NCI-H2196 (cell line): ENCODE measurements at regions not wholly inside any gene's neighbourhood (a gene's known extent, or its start where the extent isn't known, plus 50 kb on each side); places are given as distances from the start of the nearest gene placed in this dataset.
"Not testable (repeated sequence)": the region's sequence is repeated elsewhere in the genome, so short reads cannot be mapped to it uniquely, and the experiment has no call there.

ENCODE experiments used
- DNase-seq: peaks from one replicate; lab custom pipeline; 2025; ENCODE audit not compliant: unreplicated experiment; lab: John Stamatoyannopoulos, UW

- no peak for DNase-seq
Measured at GRCh38 chr18:76051396-76052226, 443.4 kb downstream of the ZNF516 start.

DNA sequence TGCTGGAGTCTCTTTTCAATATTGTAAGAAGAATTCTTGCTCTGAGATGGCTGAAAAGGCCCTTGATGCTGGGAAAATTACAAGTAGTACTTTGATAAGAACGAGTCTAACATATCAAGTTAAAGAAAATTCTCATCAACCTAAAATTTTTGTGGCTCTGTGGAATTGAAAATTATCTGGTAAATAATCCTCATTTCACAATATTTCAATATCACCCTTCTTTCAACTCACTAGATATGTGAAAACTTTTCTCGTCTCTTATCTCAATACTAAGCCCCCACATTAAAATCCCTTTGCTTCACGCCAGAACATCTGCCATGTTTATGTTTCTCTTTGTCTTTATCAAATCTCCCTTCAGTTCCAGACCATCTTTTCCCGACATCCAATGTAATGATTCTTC is 448.8 kb downstream of the ZNF516 start:
- no peak for DNase-seq

GRCh38 chr18:76042511-76042910 is 452.5 kb downstream of the ZNF516 start:
- no peak for DNase-seq

DNA sequence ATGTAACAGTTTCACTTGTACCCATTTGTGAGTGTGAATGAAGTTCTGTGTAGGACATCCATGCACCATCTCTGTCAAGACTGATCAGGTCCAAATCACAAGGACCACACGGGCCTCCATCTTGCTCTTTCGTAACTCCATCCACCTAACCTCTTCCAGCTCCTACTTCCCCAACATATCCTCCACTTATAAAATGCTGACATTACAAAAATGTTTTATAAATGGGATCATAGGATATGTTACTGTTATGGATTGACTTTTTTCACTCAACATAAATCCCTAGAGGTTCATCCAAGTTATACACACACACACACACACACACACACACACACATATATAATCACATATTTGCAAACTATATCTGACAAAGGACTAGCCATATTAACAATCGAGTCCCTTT is 476.8 kb downstream of the ZNF516 start:
- DNase-seq = no peak

DNA sequence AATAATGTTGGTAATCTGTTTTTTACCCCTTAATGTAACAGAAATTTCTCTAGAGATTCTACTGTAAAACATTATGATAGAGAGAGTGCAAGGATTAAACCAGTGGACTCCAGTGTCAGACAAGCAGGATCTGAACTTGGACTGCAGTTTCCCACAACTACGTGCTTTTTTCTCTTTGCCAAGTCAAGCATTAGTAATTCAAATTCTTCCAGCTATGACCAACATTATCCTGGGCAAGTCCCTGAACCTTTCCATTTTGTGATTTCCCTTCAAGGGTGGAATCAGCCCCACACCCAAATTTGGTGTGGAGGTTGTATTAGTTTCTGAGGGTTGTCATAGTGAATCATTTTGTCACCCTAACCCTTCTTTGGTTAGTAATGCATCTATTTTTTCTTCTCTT is 482.0 kb downstream of the ZNF516 start:
- DNase-seq = no peak

- DNase-seq = no peak
Measured at GRCh38 chr18:76005632-76006208, 489.3 kb downstream of the ZNF516 start.

DNA sequence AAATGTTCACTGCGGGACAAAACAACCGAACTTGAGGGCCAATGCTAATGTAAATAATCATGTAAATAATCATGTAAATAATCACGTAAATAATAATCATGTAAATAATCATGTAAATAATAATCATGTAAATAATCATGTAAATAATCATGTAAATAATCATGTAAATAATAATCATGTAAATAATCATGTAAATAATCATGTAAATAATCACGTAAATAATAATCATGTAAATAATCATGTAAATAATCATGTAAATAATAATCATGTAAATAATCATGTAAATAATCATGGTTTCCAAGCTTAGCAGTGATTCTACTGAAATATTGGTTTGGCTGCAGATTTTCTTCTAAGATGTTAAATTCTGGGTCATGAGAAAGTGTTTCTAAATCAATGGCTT is 507.1 kb downstream of the ZNF516 start:
- not testable (repeated sequence) for DNase-seq

- no peak for DNase-seq
Measured at GRCh38 chr18:75984853-75985252, 510.2 kb downstream of the ZNF516 start.

GRCh38 chr18:75981102-75981501 is 513.9 kb downstream of the ZNF516 start:
- no peak for DNase-seq

GRCh38 chr18:75977081-75977480 is 518.0 kb downstream of the ZNF516 start:
- DNase-seq = no peak

DNA sequence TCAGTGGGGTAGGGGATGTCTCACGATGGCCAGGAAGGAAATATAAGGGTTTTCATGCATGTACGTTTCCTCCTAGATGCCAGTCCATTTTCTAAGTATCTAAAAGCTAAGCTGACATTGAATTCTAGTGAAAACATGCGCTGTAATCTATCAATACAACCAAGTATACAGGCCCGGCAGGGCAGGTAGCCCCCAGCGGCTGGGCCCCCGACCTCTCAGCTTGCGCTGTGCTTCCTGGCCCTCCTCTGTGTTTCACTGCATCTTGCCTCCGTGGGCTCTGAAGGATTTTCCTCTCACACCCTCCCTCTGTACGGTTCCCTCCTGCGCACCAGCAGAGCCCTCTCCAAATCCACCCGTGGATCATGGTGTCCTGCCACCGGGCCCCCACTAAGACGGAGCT is 524.8 kb downstream of the ZNF516 start:
- no peak for DNase-seq

DNA sequence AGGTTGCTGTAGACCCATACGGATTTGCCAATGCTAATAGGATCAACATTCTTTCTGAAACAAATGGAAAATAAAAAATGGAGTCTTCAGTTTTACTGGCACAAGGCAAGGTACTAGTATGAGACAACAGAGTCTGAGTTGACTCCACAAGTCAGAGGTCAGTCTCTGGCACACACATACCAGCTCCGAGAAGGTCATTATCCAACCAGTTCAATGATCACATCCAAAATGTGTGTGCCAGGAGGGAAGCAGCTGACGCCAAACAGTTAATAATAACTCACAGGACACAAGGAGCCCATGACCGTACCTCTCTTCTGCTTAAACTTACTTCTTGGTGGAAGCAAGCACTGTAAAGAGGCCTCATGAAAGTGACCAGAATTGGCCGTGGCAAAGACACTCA is 528.6 kb downstream of the ZNF516 start:
- no peak for DNase-seq

- DNase-seq = no peak
Measured at GRCh38 chr18:75962036-75962572, 532.9 kb downstream of the ZNF516 start.

DNA sequence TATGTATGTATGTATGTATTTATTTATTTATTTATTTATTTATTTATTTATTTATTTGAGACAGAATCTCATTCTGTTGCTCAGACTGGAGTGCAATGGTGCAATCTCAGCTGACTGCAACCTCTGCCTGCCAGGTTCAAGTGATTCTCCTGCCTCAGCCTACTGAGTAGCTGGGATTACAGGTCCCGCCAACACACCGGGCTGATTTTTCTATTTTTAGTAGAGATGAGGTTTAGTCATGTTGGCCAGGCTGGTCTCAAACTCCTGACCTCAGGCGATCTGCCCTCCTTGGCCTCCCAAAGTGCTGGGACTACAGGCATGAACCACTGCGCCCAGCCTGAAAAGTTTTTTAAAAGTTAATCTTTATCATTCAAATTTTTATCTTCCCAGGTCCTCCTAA is 532.9 kb upstream of the SMIM21 start:
- DNase-seq = not testable (repeated sequence)

DNA sequence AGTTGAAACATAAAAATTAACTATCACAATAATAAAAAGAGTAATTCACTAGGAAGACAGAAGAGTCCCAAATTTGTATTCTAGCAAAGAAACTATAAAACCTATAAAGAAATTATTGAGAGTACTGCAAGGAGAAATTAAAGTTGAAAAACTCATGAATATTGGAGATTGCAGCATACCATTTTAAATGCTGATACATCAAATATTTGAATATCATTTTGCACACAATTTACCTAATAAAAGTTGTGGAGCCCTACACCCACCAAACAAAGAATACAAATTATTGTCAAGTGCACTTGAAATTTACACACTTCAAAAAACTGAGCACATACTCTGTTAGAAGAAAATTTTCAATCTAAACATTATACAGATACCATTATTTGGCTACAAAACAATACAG is 531.6 kb upstream of the SMIM21 start:
- no peak for DNase-seq

DNA sequence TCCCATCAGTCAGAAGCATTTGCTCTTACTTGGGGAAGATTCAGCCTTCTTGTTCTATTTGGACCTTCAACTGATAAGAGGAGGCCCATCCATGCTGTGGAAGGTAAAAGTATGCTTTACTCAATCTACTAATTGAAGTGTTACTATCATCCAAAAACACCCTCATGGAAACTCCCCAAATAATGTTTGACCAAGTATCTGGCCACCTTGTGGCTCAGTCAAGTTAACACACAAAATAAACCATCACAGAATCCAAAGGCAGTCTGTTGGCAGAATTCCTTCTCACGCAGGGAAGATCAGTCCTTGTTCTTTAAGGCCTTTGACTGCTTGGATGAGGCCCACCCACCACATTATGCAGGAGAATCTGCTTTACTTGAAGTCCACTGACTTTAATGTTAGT is 531.2 kb upstream of the SMIM21 start:
- DNase-seq = no peak

DNA sequence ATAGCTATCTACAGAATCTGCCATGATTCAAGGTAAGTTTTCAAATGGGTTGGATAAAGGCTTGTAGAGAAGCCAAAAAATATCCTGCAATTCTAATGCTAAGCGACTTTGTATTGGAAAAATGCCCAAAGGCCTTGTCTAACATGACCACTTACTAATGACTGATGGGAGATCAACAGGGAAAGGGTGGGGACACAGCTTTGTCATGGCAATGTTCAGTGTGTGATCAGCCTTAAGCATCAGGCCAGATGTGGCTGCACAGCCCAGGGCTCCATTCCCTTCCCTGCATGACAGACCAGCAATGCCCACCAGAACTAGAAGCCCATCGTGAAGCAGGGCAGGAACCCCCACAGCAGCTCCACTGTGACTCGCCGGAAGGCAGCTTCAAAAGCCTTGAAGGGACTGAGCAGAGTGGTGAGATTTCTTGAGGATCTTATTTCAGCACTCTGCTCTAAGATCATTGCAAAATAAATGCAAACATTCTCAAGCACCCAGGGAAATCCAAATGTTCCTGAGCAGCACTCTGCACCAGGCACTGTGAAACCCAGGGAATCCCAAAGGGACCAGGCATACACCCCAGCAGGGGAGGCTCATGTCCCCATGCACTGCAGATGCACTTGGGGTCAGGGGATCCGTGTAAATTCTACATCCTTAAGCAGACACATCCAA is 517.9 kb upstream of the SMIM21 start:
- no peak for DNase-seq

GRCh38 chr18:75937306-75937705 is 509.8 kb upstream of the SMIM21 start:
- DNase-seq = no peak

- DNase-seq = no peak
Measured at GRCh38 chr18:75936862-75937261, 509.4 kb upstream of the SMIM21 start.

DNA sequence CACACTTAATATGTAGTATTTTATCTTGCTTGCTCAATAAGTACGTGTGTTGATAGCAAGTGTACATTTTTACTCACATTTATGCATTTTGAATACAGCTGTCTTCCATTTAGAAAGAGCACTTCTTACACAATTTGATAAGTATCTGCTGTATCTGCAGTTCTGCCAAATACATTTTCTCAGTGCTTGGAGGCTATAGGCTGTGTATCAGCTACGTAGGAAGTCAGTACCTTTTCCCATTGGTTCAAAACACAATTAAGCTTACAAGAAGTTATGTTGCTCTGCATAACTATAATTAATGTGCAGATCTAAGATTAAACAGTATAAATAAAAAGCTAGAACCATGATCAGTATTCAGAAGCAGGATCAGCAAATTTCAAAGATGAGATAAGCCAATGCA is 503.6 kb upstream of the SMIM21 start:
- DNase-seq = no peak

- no peak for DNase-seq
Measured at GRCh38 chr18:75928706-75929105, 501.2 kb upstream of the SMIM21 start.

DNA sequence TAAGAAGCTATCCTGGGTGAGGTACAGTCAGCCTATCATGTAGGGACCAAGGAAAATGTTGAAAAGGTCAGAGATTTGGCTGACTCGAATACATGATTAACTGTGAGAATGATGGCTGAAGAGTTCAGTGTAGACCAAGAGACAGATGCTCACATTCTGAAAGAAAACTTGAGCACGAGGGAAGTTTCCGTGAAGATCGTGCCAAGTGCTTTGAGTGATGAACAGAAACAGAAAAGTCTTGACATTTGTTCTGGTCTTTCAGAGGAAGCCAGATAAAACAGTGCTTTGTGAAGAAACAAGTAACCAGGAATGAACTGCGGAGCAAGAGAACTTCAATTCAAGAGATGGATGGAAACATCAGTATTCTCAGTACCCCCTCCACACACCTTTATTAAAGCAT is 500.3 kb upstream of the SMIM21 start:
- DNase-seq = no peak
